ENCODE measurements at regions not wholly inside any gene's neighbourhood (a gene's known extent, or its start where the extent isn't known, plus 50 kb on each side); places are given as distances from the start of the nearest gene placed in this dataset.
"Not testable (repeated sequence)": the region's sequence is repeated elsewhere in the genome, so short reads cannot be mapped to it uniquely, and the experiment has no call there.

DNA sequence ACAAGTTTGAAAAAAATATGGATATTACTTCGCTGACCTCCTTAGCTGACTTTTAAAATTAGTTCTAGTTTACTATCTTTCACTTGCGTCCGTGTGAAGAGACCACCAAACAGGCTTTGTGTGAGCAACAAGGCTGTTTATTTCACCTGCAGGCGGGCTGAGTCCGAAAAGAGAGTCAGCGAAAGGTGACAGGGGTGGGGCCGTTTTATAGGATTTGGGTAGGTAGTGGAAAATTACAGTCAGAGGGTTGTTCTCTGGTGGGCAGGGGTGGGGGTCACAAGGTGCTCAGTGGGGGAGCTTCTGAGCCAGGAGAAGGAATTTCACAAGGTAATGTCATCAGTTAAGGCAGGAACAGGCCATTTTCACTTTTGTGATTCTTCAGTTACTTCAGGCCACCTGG is 203.7 kb downstream of the POM121L12 start:
- not testable (repeated sequence) for DNase-seq

DNA sequence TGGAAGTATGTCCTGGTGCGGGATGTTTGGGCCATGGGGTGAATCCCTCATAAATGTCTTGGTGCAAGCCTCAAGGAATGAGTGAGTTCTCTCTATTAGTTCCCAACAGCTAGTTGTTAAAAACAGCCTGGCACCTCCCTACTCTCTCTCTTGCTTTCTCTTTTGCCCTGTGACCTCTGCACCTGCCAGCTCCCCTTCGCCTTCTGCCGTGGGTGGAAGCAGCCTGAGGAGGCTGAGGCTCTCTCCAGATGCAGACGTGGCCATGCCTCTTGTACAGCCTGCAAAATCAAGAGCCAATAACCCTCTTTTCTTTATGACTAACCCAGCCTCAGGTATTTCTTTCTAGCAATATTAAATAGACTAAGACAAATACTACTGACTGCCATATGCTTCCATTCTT is 210.3 kb downstream of the POM121L12 start:
- no peak for DNase-seq

DNA sequence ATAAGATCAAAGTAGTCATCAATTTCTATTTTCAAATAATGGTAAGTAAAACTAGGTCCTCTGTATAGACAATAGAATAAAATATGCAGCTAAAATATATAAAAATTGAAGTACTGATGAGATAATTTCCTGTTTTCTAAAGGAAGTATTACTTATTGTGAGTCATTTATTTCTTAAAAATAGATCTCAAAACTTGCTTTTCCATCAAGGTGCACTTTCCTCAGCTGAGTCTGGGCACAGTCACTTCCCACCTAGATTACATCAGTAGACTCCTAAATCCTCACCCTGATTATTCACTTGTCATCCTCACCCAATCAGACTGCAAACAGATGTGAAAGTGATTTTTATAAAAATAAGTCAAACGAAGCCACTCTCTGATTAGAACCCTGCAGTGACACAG is 211.5 kb downstream of the POM121L12 start:
- no peak for DNase-seq

DNA sequence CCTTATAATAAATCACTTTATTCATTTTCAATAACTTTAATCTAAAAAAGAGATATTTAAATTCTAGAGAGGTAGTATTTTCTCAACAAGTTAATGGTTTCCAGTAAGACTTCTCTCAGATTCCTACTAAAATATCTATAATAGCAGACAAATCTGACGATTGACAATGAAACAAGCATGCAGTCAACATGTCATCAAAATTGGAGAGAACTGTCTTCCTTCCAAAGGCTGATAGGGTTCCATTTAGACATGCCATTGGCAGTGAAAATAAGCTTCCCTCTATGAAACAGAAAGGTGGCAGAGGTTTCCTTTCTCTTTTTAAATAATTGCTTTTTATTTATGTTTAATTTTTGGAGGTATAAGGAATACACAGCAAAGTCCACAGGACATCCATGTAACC is 217.1 kb downstream of the POM121L12 start:
- no peak for DNase-seq

DNA sequence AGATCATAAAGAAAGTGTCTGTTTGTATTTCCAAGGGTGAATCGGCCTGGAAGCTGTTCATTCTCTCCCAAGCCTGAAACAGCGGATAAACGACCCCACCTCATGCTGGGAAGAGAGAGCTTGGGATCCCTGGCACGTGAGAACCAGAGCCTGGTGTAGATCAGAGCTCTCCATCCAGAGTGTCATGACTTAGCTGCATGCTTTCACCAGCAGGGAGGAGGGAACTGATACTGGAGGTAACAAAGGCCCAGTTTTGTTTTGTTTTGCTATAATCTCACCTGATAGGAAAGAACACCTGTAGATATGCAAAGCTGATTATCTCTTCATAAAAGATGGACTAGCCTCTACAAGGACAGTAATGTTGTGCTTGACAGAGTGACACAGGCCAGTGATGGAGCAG is 236.6 kb downstream of the POM121L12 start:
- no peak for DNase-seq

DNA sequence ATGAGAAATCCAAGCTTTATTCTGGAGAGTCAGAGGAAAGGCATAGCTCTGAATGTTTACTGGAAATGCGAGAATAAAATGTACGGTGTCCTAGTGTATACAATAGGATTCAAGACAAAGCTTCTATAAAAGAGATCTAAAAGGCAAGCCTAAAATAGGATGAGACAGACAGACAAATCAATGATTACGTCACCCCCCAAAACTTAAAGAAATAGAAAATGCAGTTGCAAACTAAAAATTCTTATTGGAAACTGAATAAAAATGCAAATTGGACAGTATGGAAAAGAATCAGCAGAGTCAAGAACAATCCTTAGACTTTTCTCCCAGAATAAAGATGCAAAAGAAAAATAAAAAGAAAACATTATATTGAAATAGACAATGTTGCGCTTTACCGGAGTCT is 245.9 kb downstream of the POM121L12 start:
- no peak for DNase-seq

DNA sequence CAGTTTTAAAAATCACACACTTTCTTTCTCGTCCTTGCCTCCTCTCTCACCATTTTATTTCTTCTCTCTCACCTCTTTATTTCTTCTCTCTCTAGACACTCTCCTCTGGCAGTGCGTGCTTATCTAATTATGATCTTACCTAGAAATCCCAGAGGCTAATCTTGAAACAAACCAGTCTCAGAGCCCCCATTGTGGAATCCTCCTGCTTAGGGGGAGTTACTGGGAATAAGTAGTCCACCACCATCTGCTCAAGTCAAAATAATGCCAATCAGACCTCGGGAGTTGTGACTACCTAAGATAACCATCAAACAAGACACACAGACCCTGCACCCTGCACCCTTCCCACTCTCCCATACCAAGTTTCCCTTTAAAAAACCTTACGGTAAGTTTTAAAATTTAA is 256.9 kb downstream of the POM121L12 start:
- no peak for DNase-seq

DNA sequence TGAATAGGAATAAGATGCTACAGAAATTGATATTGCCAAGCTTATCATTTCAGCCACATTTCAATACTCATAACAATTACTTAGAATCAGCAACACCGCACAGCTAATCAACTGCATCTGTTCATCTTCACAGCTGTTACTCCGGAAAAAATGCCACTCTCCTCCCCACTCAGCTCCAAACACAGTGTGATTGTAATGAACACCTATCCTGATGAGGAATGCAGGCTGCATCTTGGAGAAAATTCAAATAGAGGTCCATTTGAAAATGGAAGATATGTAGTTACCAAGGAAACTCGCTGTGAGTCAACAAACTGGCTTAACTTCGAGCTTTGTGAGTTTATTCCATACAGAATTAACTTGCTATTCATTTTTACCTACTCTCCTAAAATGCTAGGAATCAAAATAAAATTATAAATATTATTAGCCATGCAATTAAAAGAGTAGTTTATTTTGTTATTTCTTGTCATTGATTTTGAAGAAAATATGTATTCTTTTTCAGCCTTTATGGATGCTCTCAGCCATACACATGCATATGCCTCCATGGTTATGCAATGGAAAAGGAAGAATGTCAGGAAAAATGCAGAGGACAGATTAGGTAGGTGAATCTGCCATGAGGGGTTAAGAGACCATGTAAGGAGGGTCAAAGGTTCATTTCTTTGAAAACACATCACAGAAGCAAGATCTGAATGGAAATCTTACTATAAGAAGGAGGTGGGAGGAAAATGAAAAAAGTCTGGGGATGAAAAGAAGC is 267.2 kb downstream of the POM121L12 start:
- no peak for DNase-seq

DNA sequence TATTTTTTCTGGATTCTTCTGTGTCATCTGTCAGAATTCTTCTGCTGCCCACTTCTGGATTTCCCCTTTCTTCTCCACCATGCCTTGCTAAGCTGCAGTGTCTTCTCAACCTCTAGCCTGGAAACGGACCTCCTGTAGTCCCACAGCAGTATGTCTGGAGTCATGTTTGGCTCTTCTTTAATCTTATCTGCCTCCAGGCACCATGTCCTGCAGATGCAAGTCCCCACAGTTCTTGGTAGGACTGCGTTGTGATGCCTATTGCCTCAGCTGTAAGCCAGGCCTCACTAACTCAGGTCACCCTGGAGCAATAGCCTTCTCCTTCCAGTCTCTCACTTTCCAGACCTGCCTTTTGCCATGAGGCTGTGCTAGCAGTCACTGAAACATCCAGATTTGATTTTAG is 268.3 kb downstream of the POM121L12 start:
- DNase-seq = no peak

DNA sequence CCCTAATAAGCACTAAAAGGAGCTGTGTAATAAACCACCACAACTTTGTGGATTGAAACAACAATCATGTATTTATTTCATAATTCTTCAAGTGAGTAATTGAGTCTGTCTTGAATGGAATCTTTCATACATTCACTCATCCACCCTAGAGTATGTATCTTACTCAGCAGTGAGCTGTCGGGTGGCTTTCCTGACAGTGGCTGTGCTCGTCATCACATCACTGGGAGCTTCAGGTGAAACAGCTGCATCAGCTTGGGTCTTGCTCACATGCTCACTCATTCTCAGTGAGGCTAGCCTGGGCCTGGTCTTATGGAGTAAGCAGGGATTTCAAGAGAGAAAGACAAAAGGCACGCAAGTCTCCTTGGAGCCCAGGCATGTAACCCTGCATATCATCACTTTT is 271.4 kb downstream of the POM121L12 start:
- DNase-seq = no peak

DNA sequence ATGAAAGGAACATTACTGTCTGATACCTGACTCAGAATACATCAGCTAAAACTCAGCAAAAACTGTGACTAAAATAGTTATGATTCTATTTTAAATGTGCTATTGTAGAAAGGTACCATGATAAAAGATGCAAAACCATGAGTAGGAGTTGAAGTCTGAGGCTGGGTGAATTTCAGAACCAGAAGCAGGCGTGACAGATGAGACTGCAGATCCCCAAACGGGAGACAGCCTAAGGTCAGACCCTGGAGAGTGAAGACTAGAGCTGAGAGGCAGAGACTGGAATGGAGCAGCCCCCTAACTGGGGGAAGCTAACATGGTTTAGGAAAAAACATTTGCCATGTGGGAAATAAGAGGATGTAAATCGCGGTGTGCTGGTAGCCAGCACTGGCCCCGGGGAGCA is 275.8 kb downstream of the POM121L12 start:
- no peak for DNase-seq

DNA sequence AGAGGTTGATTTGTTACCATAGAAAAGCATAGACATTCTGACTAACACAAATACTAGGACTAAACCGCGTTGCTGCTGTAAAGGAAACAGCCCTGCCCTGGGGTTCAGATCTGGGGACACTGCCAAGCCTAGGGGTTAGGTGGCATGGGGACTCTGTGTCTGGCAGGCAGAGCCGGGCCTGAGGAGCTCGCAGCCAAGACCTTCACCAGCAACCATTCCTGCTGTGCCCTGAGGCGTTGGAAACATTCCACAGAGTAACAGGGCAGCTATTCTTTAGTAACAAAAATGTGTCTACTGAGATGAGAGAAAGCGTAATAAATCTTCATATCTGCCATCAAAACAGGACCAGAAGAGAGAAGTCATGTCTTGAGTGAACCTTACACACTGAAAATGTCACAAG is 280.5 kb downstream of the POM121L12 start:
- no peak for DNase-seq

DNA sequence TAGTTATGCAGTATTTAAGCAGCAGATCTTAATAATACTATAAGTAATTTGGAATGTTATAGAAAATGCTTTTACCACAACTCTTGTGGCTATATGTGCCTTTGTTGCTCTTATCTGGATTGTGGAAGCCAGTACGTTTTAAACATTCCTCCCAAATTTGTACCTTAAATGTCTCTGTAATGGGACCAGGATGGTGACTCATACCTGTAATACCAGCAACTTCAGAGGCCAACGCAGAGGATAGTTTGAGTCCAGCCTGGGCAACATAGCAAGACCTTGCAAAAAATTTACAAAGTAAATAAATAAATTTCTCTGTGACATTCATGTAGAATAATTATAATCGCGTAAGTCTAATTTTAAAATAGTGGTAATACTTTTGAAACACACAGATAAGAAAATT is 283.1 kb downstream of the POM121L12 start:
- DNase-seq = no peak

DNA sequence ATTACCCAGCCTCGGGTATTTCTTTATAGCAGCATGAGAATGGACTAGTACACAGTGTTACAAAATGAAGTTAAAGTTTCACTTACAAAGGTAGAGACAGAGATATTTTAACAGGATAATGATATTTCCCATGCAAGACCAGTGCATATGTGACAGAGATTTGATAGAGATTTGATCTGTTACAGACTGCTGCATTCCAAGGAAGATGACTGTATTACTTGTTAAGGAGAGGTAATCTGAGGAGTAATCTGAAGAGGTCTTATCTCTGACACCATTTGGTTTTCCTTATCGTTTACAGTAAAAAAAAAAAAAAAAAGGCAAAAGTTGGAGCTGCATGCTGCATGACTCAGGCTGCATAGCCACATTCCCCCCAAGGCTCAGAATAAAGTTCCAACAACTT is 289.6 kb downstream of the POM121L12 start:
- DNase-seq = no peak

DNA sequence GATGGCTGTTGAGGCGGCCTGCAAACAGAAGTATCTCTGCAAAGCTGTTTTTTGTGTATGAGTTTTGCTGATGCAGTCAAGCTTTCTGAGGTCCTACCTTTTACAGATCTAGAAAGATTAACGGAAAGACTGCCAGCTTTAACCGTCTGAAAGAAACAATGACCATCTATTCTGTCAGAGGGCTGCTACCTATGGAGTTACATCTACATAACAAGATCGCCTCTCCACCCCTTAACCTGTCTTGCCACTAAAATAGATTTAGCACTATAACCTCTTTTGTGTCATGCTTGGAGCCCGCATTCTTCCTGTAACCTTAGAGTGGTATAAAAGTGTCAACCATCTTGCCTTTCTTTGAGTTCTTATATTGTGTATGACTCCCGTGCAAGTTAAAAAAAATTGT is 291.2 kb downstream of the POM121L12 start:
- no peak for DNase-seq

DNA sequence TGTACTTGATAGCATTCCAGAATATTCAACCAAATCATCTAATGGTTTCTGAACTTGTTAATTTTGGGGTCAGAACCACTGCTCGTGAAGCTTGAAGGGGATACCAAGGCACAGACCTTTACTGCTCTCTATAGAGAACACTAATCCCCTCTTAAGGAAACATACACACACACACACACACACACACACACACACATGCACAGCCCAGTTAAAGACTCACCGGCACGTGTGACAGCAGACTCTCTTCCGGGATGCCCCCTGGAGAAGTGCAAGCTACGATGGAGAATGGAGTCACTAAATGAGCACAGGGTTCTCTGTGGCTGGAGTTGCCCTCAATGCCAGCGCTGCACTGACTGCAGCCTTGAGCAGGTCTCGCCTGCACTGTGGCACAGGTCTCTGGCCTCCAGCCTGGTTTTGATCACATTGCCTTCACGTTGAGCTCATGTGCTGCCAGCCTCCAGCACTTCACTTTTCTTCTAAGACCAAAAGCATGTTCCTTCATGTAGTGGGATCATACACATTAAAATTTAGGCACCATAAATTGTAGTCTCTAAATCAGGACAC is 300.8 kb downstream of the POM121L12 start:
- DNase-seq = no peak

DNA sequence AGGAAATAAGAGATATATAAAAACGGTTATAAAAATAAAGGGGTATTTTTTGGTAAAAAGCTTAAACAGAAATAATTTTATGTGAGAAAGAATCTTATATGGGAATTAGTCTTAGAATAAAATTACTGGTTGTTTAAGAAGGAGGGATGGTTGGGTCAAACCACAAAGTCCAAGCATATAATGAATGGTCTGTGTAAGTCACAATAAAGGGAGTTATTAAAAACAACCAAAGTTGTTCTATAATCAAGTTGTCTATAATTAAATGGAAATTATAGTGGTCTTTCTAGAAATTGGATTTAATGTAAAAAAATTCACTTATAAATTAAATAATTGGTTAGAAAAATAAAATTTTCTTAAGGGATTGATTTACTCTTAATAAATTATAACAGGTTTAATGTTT is 304.8 kb downstream of the POM121L12 start:
- no peak for DNase-seq

DNA sequence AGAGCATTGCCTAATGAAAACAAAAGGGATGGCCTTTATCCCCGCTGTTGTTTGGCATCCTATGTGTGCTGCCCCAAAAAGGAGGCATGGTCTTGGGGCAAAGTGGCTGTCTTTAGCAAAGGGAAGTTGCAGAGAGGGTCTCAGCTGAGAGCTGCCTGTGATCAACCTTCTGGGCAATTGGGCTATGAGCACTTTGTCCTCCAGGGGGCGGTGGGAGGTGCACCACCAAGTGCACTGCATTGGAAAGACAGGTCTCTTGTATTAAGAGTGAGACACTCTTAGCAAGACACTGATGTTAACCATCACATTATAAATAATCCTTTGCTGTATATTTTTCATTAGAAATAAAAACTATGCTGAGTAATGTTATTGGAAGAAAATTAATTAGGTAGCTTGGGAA is 314.8 kb downstream of the POM121L12 start:
- DNase-seq = peak; percentile 9

DNA sequence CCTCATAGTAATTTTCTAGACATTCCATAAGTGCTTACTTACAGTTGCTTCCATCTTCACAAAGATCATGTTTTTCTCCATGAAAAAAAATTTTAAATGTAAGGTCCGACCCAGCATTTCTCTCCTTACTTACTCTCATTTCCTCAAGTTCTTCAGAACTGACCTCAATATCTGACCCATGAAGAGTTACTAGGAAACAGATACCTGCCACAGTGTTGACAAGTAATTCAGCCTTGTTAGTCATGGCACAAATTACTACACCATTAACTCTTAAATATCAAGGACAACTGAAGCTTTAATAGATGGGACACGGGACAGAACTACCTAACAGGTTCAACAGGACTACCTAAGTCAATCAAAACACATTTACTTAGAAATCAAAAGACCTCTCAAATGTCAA is 316.2 kb downstream of the POM121L12 start:
- DNase-seq = no peak

DNA sequence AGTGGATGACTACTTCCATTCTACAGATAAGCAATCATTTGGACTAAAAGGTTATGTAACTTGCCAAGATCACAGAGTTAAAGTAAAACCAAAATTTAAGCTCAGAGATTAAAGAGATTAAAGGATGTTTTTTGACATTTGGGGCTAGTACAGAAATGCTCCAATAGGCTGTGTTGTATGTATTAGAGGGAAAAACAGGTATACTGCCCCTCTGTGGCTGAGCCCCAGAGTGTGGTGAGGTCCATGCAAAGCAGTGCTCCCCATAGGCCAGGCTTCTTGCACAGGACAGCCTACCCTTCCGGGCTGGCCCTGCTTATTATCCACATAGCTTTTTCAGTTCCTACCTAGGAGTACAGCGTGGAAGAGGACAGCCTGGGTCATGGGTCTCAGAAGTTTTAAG is 322.8 kb downstream of the POM121L12 start:
- DNase-seq = no peak

DNA sequence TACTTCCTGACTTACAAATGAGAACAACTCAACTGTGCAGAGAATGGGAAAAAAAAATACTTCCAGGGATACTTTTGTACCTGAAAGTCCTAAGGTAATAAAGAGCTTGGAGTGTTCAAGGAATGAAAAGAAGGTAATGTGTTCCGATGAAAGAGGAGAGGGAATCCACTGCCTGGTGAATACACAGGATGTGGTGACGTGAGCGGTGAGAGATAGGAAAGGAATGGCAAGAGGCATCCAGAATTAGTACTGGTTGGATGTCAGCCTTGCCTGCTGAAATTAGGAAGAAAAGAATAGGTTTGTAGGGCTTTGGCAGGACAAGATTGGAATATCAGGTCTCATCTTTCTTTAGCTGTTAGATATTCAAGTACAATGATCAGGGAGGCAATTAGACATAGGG is 347.7 kb downstream of the POM121L12 start:
- DNase-seq = no peak

DNA sequence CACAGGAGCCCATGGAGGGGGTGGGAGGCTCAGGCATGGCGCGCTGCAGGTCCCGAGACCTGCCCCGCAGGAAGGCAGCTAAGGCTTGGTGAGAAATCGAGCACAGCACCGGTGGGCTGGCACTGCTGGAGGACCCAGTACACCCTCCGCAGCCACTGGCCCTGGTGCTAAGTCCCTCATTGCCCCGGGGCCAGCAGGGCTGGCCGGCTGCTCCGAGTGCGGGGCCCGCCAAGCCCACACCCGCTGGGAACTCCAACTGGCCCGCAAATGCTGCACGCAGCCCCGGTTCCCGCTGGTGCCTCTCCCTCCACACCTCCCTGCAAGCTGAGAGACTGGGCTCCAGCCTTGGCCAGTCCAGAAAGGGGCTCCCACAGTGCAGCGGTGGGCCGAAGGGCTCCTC is 349.8 kb downstream of the POM121L12 start:
- not testable (repeated sequence) for DNase-seq

DNA sequence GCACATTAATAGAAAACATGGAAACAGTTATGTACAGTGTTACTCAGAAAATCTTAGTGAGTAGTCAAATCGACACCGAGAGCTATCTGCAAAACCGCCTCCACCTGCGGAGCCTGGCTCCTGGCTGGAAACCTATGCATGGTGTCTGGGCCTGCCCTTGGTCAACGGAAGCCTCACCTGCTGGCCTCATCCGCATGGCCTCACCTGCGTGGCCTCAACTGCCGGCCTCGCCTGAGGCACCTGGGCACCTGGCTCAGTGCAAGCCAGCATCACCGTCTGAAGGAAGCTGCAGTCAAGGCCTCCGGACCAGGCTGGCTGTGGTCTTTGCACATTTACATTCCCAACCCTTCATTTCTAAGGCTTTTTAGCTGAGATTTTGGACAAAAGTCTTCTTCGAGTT is 352.1 kb downstream of the POM121L12 start:
- DNase-seq = no peak

DNA sequence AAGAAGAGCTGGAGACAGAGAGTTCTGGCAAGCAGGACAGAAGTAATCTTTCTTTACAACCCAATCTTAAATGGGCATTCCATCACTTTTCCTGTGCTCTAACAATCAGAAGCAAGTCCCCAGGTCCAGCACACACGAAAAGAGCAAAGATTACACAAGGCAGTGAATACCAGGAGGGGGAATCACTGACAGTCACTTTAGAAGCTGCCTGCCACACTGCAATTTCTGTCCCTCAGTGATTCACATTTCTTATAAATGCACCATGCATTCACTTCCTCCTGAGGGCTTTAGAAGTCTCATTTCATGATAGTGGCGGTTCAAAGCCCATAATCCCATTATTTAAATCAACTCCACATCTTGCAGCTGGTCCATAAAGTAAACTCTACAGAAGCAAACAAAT is 362.5 kb downstream of the POM121L12 start:
- no peak for DNase-seq

DNA sequence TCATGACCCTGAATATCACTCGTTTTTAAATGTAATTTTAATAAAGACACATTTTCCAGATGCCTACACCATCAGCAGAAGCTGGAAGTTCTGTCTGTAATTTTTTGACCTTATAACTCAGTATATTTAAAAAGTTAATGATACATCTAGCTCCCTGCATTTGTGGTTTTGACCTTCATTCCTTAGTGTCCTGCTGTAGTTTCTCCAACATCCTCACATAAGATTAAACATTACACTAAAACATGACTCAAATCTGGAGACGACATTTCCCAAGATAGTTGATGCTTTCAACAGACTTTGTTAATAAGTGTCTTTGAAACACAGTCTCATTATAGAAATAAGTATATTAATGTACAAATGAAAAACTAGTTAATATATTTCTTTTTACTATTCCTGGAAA is 363.1 kb downstream of the POM121L12 start:
- DNase-seq = no peak
